MCF 10A (cell line): ENCODE measurements at regions not wholly inside any gene's neighbourhood (a gene's known extent, or its start where the extent isn't known, plus 50 kb on each side); places are given as distances from the start of the nearest gene placed in this dataset.

Experiments used
- BruUV-seq: library from RNA; stranded (reverse); fragments of 400-500 nt; replicated peaks from 2 replicates; lab custom pipeline; 2021; lab: Mats Ljungman, UMichigan
- CTCF ChIA-PET: fragments of 300-600 bp; sonication (Branson Sonifier 250); formaldehyde crosslinking; extraction: SDS; loops from one replicate; lab custom pipeline; 2021; ENCODE audit warnings: antibody characterized with exemption, inconsistent platforms; lab: Yijun Ruan, JAX
- POLR2A ChIA-PET: fragments of 300-600, 350-650 bp; sonication (Branson Sonifier 250); formaldehyde crosslinking; extraction: SDS; loops from one replicate; lab custom pipeline; 2020; ENCODE audit warnings: antibody characterized with exemption, inconsistent platforms; lab: Yijun Ruan, JAX
- DNase-seq: peaks from one replicate; pipeline ENCODE4 v3.0.0-alpha.2; 2018; ENCODE audit not compliant: unreplicated experiment
- H3K27ac Mint-ChIP-seq: one replicate; pipeline ENCODE4 v1.8.0; 2022; ENCODE audit warnings: mild to moderate bottlenecking, low read depth, mixed read lengths; ENCODE audit not compliant: unreplicated experiment
- H3K27me3 Mint-ChIP-seq: one replicate; pipeline ENCODE4 v1.8.0; 2022; ENCODE audit warnings: mixed read lengths; ENCODE audit not compliant: insufficient read depth, unreplicated experiment
- H3K36me3 Mint-ChIP-seq: one replicate; pipeline ENCODE4 v1.8.0; 2022; ENCODE audit warnings: mild to moderate bottlenecking, moderate library complexity, mixed read lengths; ENCODE audit not compliant: insufficient read depth, unreplicated experiment
- H3K4me1 Mint-ChIP-seq: one replicate; pipeline ENCODE4 v1.8.0; 2022; ENCODE audit warnings: mixed read lengths; ENCODE audit not compliant: insufficient read depth, unreplicated experiment
- H3K4me3 Mint-ChIP-seq: one replicate; pipeline ENCODE4 v1.8.0; 2022; ENCODE audit warnings: mild to moderate bottlenecking, moderate library complexity, mixed read lengths; ENCODE audit not compliant: unreplicated experiment
- H3K9me3 Mint-ChIP-seq: one replicate; pipeline ENCODE4 v1.8.0; 2022; ENCODE audit warnings: mixed read lengths; ENCODE audit not compliant: unreplicated experiment
- intact Hi-C: fragments of 100-400 bp; cut with micrococcal nuclease; formaldehyde crosslinking; loops from 2 replicates; pipeline ENCODE4 v1.14.1; 2022
- TF ChIP-seq, protein P1 (sequence below): fragments of 200-600 bp; IDR thresholded peaks from one replicate; pipeline ENCODE4 v1.8.0; 2022; ENCODE audit warnings: antibody characterized with exemption, mild to moderate bottlenecking; ENCODE audit not compliant: unreplicated experiment

- Mint-ChIP-seq H3K4me3 (no peak overlapping the region), H3K27ac (peak overlapping the region; percentile 7), H3K4me1 (peaks cover 16% of the 10 kb centered on the region), H3K36me3 (no peaks in the 10 kb centered on the region), H3K27me3 (no peaks in the 10 kb centered on the region), H3K9me3 (no peaks in the 10 kb centered on the region)
- intact Hi-C loops: no loop called here
- DNase-seq: peak; percentile 48
- BruUV-seq: no TSS peak
- TF ChIP-seq, protein P1, sequence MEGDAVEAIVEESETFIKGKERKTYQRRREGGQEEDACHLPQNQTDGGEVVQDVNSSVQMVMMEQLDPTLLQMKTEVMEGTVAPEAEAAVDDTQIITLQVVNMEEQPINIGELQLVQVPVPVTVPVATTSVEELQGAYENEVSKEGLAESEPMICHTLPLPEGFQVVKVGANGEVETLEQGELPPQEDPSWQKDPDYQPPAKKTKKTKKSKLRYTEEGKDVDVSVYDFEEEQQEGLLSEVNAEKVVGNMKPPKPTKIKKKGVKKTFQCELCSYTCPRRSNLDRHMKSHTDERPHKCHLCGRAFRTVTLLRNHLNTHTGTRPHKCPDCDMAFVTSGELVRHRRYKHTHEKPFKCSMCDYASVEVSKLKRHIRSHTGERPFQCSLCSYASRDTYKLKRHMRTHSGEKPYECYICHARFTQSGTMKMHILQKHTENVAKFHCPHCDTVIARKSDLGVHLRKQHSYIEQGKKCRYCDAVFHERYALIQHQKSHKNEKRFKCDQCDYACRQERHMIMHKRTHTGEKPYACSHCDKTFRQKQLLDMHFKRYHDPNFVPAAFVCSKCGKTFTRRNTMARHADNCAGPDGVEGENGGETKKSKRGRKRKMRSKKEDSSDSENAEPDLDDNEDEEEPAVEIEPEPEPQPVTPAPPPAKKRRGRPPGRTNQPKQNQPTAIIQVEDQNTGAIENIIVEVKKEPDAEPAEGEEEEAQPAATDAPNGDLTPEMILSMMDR: no peak
- ChIA-PET CTCF (interaction anchor here (0.7 kb wide), 1 partner anchor 14 kb away, joined by 3 read pairs; no protein-coding TSS in a partner anchor), POLR2A (interaction anchor here (0.5 to 0.9 kb wide), 3 partner anchors 9 to 417 kb away, joined by 3 to 5 read pairs (median 3); no protein-coding TSS in a partner anchor)
Measured at GRCh38 chr6:14819001-14819400, 426.9 kb upstream of the JARID2 start.

DNA sequence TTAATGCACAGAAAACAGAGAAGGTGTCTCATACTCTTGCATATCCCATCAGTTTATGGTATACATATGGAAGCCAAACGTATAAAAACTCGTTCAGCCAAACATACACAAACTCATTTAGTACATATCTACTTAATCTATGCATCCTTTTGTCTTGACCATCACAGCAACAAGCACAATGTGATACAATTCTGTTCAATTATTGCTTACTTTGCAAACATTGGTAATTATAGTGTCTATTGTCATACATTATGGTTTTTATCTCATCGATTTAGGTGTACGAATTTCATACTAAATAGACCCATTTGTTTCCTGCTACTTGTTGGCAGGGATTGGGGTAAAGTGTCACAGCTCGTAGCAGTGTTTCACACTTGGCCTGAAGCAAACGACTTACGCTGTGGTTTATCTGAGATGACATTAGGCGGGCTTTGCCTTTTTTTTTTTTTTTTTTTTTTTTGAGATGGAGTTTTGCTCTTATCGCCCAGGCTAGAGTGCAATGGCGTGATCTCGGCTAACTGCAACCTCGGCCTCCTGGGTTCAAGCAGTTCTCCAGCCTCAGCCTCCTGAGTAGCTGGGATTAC is 425.9 kb upstream of the JARID2 start:
- Mint-ChIP-seq H3K9me3 (no peaks in the 10 kb centered on the region), H3K27ac (no peak overlapping the region), H3K4me3 (no peak overlapping the region), H3K4me1 (peaks cover 16% of the 10 kb centered on the region), H3K36me3 (no peaks in the 10 kb centered on the region), H3K27me3 (no peaks in the 10 kb centered on the region)
- ChIA-PET CTCF (interaction anchor here (0.7 kb wide), 1 partner anchor 322 kb away, joined by 3 read pairs; no protein-coding TSS in a partner anchor), POLR2A (interaction anchor here (0.7 kb wide), 1 partner anchor 8 kb away, joined by 3 read pairs; no protein-coding TSS in a partner anchor)
- intact Hi-C loops: no loop called here
- BruUV-seq: no TSS peak
- TF ChIP-seq, protein P1: no peak
- DNase-seq: no peak

GRCh38 chr6:14822012-14822553 is 423.8 kb upstream of the JARID2 start:
- POLR2A ChIA-PET: interaction anchor here (1.0 kb wide), 1 partner anchor 17 kb away, joined by 4 read pairs; no protein-coding TSS in a partner anchor
- TF ChIP-seq, protein P1: no peak
- H3K36me3 Mint-ChIP-seq: no peaks in the 10 kb centered on the region
- BruUV-seq: no TSS peak
- H3K27ac Mint-ChIP-seq: no peak overlapping the region
- DNase-seq: no peak
- intact Hi-C loops: no loop called here
- H3K4me3 Mint-ChIP-seq: no peak overlapping the region
- H3K4me1 Mint-ChIP-seq: peaks cover 16% of the 10 kb centered on the region
- CTCF ChIA-PET: interaction anchor here (0.6 to 0.7 kb wide), 2 partner anchors 10 to 621 kb away, joined by 3 to 4 read pairs; no protein-coding TSS in a partner anchor
- H3K9me3 Mint-ChIP-seq: no peaks in the 10 kb centered on the region
- no peaks in the 10 kb centered on the region for H3K27me3 Mint-ChIP-seq

DNA sequence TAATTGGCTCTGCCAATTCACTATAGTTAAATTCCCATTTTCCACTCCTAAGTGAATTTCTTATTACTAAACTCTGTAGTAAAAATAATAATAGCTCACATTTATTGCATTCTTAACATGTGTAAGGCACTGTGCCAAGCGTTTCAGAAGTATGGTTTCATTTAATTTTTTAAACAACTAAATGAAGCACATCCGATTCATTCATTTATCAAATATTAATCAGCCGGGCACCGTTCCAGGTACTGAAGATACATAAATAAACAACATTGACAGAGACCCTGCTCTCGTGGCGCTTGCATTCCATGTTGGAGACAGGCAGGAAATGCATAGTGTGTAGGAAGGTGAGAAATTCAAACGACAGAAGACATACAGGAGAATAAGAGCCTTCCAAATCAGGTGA is 423.2 kb upstream of the JARID2 start:
- DNase-seq: no peak
- POLR2A ChIA-PET: interaction anchor here (1.0 kb wide), 1 partner anchor 18 kb away, joined by 4 read pairs; no protein-coding TSS in a partner anchor
- BruUV-seq: no TSS peak
- Mint-ChIP-seq H3K4me3 (no peak overlapping the region), H3K9me3 (no peaks in the 10 kb centered on the region), H3K27me3 (no peaks in the 10 kb centered on the region), H3K36me3 (no peaks in the 10 kb centered on the region), H3K27ac (no peak overlapping the region), H3K4me1 (peaks cover 16% of the 10 kb centered on the region)
- CTCF ChIA-PET: no interaction called here
- TF ChIP-seq, protein P1: no peak
- intact Hi-C loops: no loop called here
